GM12878 (cell line): ENCODE measurements at regions not wholly inside any gene's neighbourhood (a gene's known extent, or its start where the extent isn't known, plus 50 kb on each side); places are given as distances from the start of the nearest gene placed in this dataset.

Experiments used
- ATAC-seq: fragments of 200-7000 bp; cut with Tn5 transposase; 3 replicates; pipeline ENCODE4 v1.9.1; 2020; ENCODE audit warnings: mild to moderate bottlenecking, moderate library complexity
- BruUV-seq: library from RNA; stranded (reverse); fragments of 400-500 nt; replicated peaks from 2 replicates; lab custom pipeline; 2021; lab: Mats Ljungman, UMichigan
- CTCF ChIA-PET: fragments of 300-600 bp; sonication (Branson Sonifier 250); formaldehyde crosslinking; extraction: SDS; loops from one replicate; lab custom pipeline; 2021; ENCODE audit warnings: inconsistent platforms; lab: Yijun Ruan, JAX
- POLR2A ChIA-PET: fragments of 350-600 bp; formaldehyde crosslinking; extraction: SDS; loops from one replicate; lab custom pipeline; 2021; ENCODE audit warnings: inconsistent platforms; lab: Charles Lee
- RAD21 ChIA-PET: fragments of 300-600 bp; sonication (Branson Sonifier 250); formaldehyde crosslinking; loops from one replicate; lab custom pipeline; 2023; ENCODE audit warnings: antibody characterized with exemption; ENCODE audit not compliant: unreplicated experiment; lab: Charles Lee
- SMC1A ChIA-PET: fragments of 300-600 bp; sonication (Branson Sonifier 250); formaldehyde crosslinking; loops from one replicate; lab custom pipeline; 2023; ENCODE audit not compliant: unreplicated experiment, uncharacterized antibody; lab: Charles Lee
- DNase-seq: peaks from one replicate; pipeline ENCODE4 v3.0.0-alpha.2; 2011; ENCODE audit warnings: low read depth, low spot score
- FAIRE-seq: peaks from 3 replicates; lab custom pipeline; 2011; peaks lifted over from hg19 to GRCh38; lab: Jason Lieb, UNC
- H2AFZ ChIP-seq: 2 replicates; pipeline ENCODE4 v1.6.0; 2011; ENCODE audit warnings: low read depth, low read length, control low read depth; ENCODE audit not compliant: control insufficient read depth
- H3K27ac ChIP-seq: 2 replicates; pipeline ENCODE4 v1.5.1; 2011; ENCODE audit warnings: control low read depth; ENCODE audit not compliant: control insufficient read depth, insufficient read depth
- H3K27me3 ChIP-seq, 2 experiments: replicated peaks in 1 of 2; 2 replicates each; pipeline versions ENCODE4 v1.6.0 to v1.6.1; 2011; ENCODE audit warnings: low read length in 1 of 2; ENCODE audit not compliant: control insufficient read depth in 2 of 2, insufficient read depth in 2 of 2
- H3K36me3 ChIP-seq, 2 experiments: 2 replicates each; pipeline ENCODE4 v1.5.1; 2011; ENCODE audit warnings: low read length in 1 of 2; ENCODE audit not compliant: control insufficient read depth in 2 of 2, insufficient read depth in 2 of 2
- H3K4me1 ChIP-seq: 2 replicates; pipeline ENCODE4 v1.6.1; 2011; ENCODE audit warnings: mild to moderate bottlenecking, low read length, moderate library complexity, mixed read lengths; ENCODE audit not compliant: control insufficient read depth, insufficient read depth
- H3K4me2 ChIP-seq: 2 replicates; pipeline ENCODE4 v1.6.0; 2011; ENCODE audit warnings: control low read depth; ENCODE audit not compliant: control insufficient read depth, insufficient read depth
- H3K4me3 ChIP-seq: fragments of 200-600 bp; sonication (generic); 2 replicates; pipeline ENCODE4 v1.5.1; 2016
- H3K79me2 ChIP-seq: 2 replicates; pipeline ENCODE4 v1.6.0; 2011; ENCODE audit warnings: low read length; ENCODE audit not compliant: control insufficient read depth, insufficient read depth
- H3K9ac ChIP-seq: 2 replicates; pipeline ENCODE4 v1.8.0; 2011; ENCODE audit warnings: low read length, control low read depth, mixed read lengths; ENCODE audit not compliant: control insufficient read depth, insufficient read depth
- H3K9me3 ChIP-seq: replicated peaks from 3 replicates; pipeline ENCODE4 v1.5.1; 2011; ENCODE audit warnings: mild to moderate bottlenecking, low read length; ENCODE audit not compliant: control insufficient read depth, insufficient read depth
- H4K20me1 ChIP-seq: 2 replicates; pipeline ENCODE4 v1.6.0; 2011; ENCODE audit not compliant: control insufficient read depth, insufficient read depth
- BMI1 ChIP-seq: fragments of 450-650 bp; IDR thresholded peaks from 2 replicates; pipeline ENCODE4 v1.6.1; 2016; ENCODE audit warnings: mild to moderate bottlenecking, moderate library complexity, borderline replicate concordance
- EGR1 ChIP-seq, 2 experiments: IDR thresholded peaks; 1 replicate in 1 of 2; 2 replicates in 1 of 2; pipeline ENCODE4 v1.6.1; 2011 to 2012; ENCODE audit warnings: low read depth in 2 of 2, low read length in 2 of 2, borderline replicate concordance in 1 of 2, mild to moderate bottlenecking in 1 of 2, moderate library complexity in 1 of 2
- ESRRA ChIP-seq: IDR thresholded peaks from 2 replicates; pipeline ENCODE4 v1.6.1; 2012; ENCODE audit warnings: mild to moderate bottlenecking, low read length, improper control_type of control experiment
- GATAD2B ChIP-seq: fragments of 450-650 bp; conservative IDR thresholded peaks from 2 replicates; pipeline ENCODE4 v1.6.1; 2017; ENCODE audit warnings: low read depth, mild to moderate bottlenecking, moderate library complexity
- MTA3 ChIP-seq: IDR thresholded peaks from 2 replicates; pipeline ENCODE4 v1.6.1; 2012; ENCODE audit warnings: low read length, inconsistent platforms, borderline replicate concordance
- NFIC ChIP-seq: IDR thresholded peaks from 2 replicates; pipeline ENCODE4 v1.6.1; 2012; ENCODE audit warnings: low read depth, mild to moderate bottlenecking, inconsistent platforms, low read length, moderate library complexity
- RCOR1 ChIP-seq: conservative IDR thresholded peaks from 2 replicates; pipeline ENCODE4 v1.6.1; 2012; ENCODE audit warnings: low read depth, low read length, improper control_type of control experiment
- ZBED1 ChIP-seq: IDR thresholded peaks from 2 replicates; pipeline ENCODE4 v1.6.1; 2016; ENCODE audit warnings: borderline replicate concordance
- WGBS: methylation state at CpG from one replicate; pipeline ENCODE4 v1.1.6; 2016; ENCODE audit warnings: low lambda C conversion rate; ENCODE audit not compliant: insufficient replicate concordance, insufficient coverage; ENCODE audit errors: missing lambda C conversion rate; 5-methylcytosine and 5-hydroxymethylcytosine counted together
- in situ Hi-C: fragments of 300-500 bp; cut with MboI; formaldehyde crosslinking; loops from 9 replicates; pipeline ENCODE4 v1.14.3; 2018; ENCODE audit warnings: mixed read lengths
- intact Hi-C: fragments of 100-400 bp; cut with micrococcal nuclease; formaldehyde crosslinking; loops from one replicate; pipeline ENCODE4 v1.14.2; 2022; ENCODE audit not compliant: unreplicated experiment
- TF ChIP-seq, protein P1 (sequence below): IDR thresholded peaks from 2 replicates; pipeline ENCODE4 v1.6.1; 2011; ENCODE audit warnings: mild to moderate bottlenecking, low read depth, low read length, moderate library complexity; ENCODE audit not compliant: insufficient replicate concordance
- TF ChIP-seq, protein P2 (sequence below): fragments of 450-650 bp; IDR thresholded peaks from 2 replicates; pipeline ENCODE4 v1.6.1; 2016; ENCODE audit warnings: mild to moderate bottlenecking
- TF ChIP-seq, protein P3 (sequence below): fragments of 450-650 bp; IDR thresholded peaks from 2 replicates; pipeline ENCODE4 v1.6.1; 2017; ENCODE audit warnings: low read depth, mild to moderate bottlenecking, moderate library complexity

DNA sequence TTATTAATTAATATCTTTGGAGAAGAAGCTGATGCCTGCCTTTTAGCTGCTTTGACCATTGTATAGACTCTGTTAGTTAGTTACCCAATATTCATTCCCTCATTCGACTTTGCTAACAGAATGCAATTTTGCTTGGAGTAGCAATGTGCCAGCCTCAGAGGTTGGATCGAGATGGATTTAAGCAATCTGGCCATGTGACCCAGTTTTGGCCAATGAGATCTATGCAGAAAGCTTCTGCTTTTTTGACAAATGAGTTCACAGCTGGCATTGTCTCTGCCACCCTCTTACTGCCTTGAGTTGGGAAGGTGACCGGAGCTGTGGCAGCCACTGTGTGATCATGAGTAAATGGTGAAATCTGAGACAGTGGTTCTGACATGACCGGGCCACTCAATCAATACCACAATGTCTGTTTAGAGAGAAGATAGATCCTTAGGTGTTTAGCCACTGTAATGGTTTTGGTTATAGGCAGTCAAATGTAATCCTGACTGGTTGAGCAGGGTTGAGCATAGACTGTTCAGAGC, 74.9 kb upstream of the MED13L start:
- no peak for DNase-seq
- no peaks in the 10 kb centered on the region for H3K27me3 ChIP-seq
- H4K20me1 ChIP-seq, result no peaks in the 10 kb centered on the region
- ATAC-seq, result no peak
- ChIA-PET SMC1A (interaction anchor here (1.3 kb wide), 1 partner anchor 11 kb away, joined by 5 read pairs; no protein-coding TSS in a partner anchor), CTCF (no interaction called here), POLR2A (no interaction called here), RAD21 (no interaction called here)
- TF ChIP-seq RCOR1, result no peak
- no peak for TF ChIP-seq ZBED1
- no peak for TF ChIP-seq NFIC
- no peak for TF ChIP-seq MTA3
- H3K4me2 ChIP-seq, result no peak overlapping the region
- no peak overlapping the region for H2AFZ ChIP-seq
- intact Hi-C loops (no loop called here), in situ Hi-C loops (no loop called here)
- 55% methylated on average over 4 of the region's 4 CpGs for WGBS
- H3K79me2 ChIP-seq, result no peaks in the 10 kb centered on the region
- no peak overlapping the region for H3K9ac ChIP-seq
- H3K36me3 ChIP-seq, result no peaks in the 10 kb centered on the region
- no peak overlapping the region for H3K27ac ChIP-seq
- no peak overlapping the region for H3K4me3 ChIP-seq
- FAIRE-seq, result no peak
- H3K4me1 ChIP-seq, result peaks cover 6% of the 10 kb centered on the region; the same call in 1 of the 2 replicates
- no TSS peak for BruUV-seq
- H3K9me3 ChIP-seq, result no peaks in the 10 kb centered on the region

DNA sequence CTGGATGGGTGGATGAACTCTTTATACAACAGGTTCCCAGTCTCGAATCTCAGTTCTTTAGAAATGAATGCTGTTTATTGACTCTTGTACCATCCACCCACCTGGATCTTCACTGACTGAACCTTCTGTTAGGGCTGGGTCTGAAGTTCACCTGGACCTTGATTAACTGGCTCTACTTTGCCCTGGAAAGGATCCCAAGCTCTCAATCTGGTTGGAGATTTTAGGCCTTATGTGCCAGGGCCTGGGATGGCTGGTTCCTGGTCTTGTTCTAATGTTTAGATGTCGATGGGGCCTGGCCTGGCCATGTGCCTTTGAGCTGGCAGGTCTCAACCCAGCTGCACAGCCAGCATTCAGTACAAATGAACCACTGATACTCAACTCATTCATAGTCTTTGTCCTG, 76.5 kb upstream of the MED13L start:
- ChIA-PET POLR2A (no interaction called here), RAD21 (no interaction called here), CTCF (no interaction called here), SMC1A (no interaction called here)
- Histone ChIP-seq H3K9me3 (no peaks in the 10 kb centered on the region), H3K4me2 (no peak overlapping the region), H2AFZ (no peak overlapping the region), H3K9ac (no peak overlapping the region), H3K79me2 (no peaks in the 10 kb centered on the region), H3K4me3 (no peak overlapping the region), H3K36me3 (no peaks in the 10 kb centered on the region), H4K20me1 (no peaks in the 10 kb centered on the region), H3K27me3 (no peaks in the 10 kb centered on the region), H3K27ac (no peak overlapping the region), H3K4me1 (peaks cover 7% of the 10 kb centered on the region; the same call in 1 of the 2 replicates)
- in situ Hi-C loops (no loop called here), intact Hi-C loops (no loop called here)
- no TSS peak for BruUV-seq
- DNase-seq (no peak), ATAC-seq (no peak), FAIRE-seq (no peak)
- 4% methylated on average over 2 of the region's 2 CpGs for WGBS
- TF ChIP-seq, protein P1, sequence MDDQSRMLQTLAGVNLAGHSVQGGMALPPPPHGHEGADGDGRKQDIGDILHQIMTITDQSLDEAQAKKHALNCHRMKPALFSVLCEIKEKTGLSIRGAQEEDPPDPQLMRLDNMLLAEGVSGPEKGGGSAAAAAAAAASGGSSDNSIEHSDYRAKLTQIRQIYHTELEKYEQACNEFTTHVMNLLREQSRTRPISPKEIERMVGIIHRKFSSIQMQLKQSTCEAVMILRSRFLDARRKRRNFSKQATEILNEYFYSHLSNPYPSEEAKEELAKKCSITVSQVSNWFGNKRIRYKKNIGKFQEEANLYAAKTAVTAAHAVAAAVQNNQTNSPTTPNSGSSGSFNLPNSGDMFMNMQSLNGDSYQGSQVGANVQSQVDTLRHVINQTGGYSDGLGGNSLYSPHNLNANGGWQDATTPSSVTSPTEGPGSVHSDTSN, result no peak
- TF ChIP-seq, protein P2, sequence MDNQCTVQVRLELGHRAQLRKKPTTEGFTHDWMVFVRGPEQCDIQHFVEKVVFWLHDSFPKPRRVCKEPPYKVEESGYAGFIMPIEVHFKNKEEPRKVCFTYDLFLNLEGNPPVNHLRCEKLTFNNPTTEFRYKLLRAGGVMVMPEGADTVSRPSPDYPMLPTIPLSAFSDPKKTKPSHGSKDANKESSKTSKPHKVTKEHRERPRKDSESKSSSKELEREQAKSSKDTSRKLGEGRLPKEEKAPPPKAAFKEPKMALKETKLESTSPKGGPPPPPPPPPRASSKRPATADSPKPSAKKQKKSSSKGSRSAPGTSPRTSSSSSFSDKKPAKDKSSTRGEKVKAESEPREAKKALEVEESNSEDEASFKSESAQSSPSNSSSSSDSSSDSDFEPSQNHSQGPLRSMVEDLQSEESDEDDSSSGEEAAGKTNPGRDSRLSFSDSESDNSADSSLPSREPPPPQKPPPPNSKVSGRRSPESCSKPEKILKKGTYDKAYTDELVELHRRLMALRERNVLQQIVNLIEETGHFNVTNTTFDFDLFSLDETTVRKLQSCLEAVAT, result no peak
- no peak for TF ChIP-seq BMI1
- TF ChIP-seq ESRRA, result no peak
- TF ChIP-seq, protein P3, sequence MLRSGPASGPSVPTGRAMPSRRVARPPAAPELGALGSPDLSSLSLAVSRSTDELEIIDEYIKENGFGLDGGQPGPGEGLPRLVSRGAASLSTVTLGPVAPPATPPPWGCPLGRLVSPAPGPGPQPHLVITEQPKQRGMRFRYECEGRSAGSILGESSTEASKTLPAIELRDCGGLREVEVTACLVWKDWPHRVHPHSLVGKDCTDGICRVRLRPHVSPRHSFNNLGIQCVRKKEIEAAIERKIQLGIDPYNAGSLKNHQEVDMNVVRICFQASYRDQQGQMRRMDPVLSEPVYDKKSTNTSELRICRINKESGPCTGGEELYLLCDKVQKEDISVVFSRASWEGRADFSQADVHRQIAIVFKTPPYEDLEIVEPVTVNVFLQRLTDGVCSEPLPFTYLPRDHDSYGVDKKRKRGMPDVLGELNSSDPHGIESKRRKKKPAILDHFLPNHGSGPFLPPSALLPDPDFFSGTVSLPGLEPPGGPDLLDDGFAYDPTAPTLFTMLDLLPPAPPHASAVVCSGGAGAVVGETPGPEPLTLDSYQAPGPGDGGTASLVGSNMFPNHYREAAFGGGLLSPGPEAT, result no peak
- TF ChIP-seq EGR1 (IDR thresholded peaks at IDR 0.05; ENCODE audit: borderline replicate concordance in 1 of 2, low read depth in 2 of 2, low read length in 2 of 2), result no peak
- TF ChIP-seq GATAD2B, result no peak
